OCI-LY7 (cell line): ENCODE measurements at regions not wholly inside any gene's neighbourhood (a gene's known extent, or its start where the extent isn't known, plus 50 kb on each side); places are given as distances from the start of the nearest gene placed in this dataset.
"Not testable (repeated sequence)": the region's sequence is repeated elsewhere in the genome, so short reads cannot be mapped to it uniquely, and the experiment has no call there.

Experiments used
- BruUV-seq: library from RNA; stranded (reverse); fragments of 400-500 nt; replicated peaks from 2 replicates; lab custom pipeline; 2021; lab: Mats Ljungman, UMichigan
- CTCF ChIA-PET: fragments of 300-600 bp; sonication (Branson Sonifier 250); formaldehyde crosslinking; loops from one replicate; lab custom pipeline; 2022; ENCODE audit warnings: antibody characterized with exemption; ENCODE audit not compliant: unreplicated experiment; lab: Charles Lee
- POLR2A ChIA-PET: fragments of 300-600 bp; sonication (Branson Sonifier 250); formaldehyde crosslinking; loops from one replicate; lab custom pipeline; 2022; ENCODE audit warnings: antibody characterized with exemption; lab: Charles Lee
- DNase-seq: peaks from one replicate; pipeline ENCODE4 v3.0.0-alpha.2; 2015; ENCODE audit warnings: low spot score
- H2AFZ ChIP-seq: fragments of 200-600 bp; sonication (generic), shearing (Covaris generic); 2 replicates; pipeline ENCODE4 v1.6.1; 2014; ENCODE audit warnings: mild to moderate bottlenecking, antibody characterized with exemption, low read length, moderate library complexity
- H3K27ac ChIP-seq: fragments of 200-600 bp; sonication (generic); 2 replicates; pipeline ENCODE4 v1.5.1; 2014; ENCODE audit warnings: mixed run types, low read depth, mild to moderate bottlenecking, moderate library complexity, low read length, inconsistent platforms; ENCODE audit not compliant: poor library complexity, severe bottlenecking
- H3K36me3 ChIP-seq: fragments of 200-600 bp; sonication (generic); 2 replicates; pipeline ENCODE4 v1.6.1; 2014; ENCODE audit warnings: mild to moderate bottlenecking, antibody characterized with exemption, low read length, moderate library complexity, mixed read lengths; ENCODE audit not compliant: insufficient read depth
- H3K4me1 ChIP-seq: fragments of 200-600 bp; sonication (generic); 2 replicates; pipeline ENCODE4 v1.5.1; 2014; ENCODE audit warnings: mild to moderate bottlenecking, low read length; ENCODE audit not compliant: insufficient read depth, poor library complexity, severe bottlenecking
- H3K4me2 ChIP-seq: fragments of 200-600 bp; sonication (generic); 2 replicates; pipeline ENCODE4 v1.6.1; 2014; ENCODE audit warnings: mild to moderate bottlenecking, low read length
- H3K4me3 ChIP-seq: fragments of 200-600 bp; sonication (generic); 2 replicates; pipeline ENCODE4 v1.5.1; 2014; ENCODE audit warnings: mild to moderate bottlenecking, low read depth, low read length; ENCODE audit not compliant: poor library complexity, severe bottlenecking
- H3K79me2 ChIP-seq: fragments of 200-600 bp; sonication (generic); 2 replicates; pipeline ENCODE4 v1.6.1; 2016; ENCODE audit warnings: low read depth, mild to moderate bottlenecking, low read length, moderate library complexity, mixed read lengths; ENCODE audit not compliant: insufficient read depth
- H3K9me2 ChIP-seq: fragments of 200-600 bp; sonication (generic); 2 replicates; pipeline ENCODE4 v1.6.1; 2016; ENCODE audit warnings: mild to moderate bottlenecking, low read length, mixed read lengths; ENCODE audit not compliant: insufficient read depth
- H3K9me3 ChIP-seq: fragments of 200-600 bp; sonication (generic); 2 replicates; pipeline ENCODE4 v1.6.1; 2014; ENCODE audit warnings: mild to moderate bottlenecking, mixed run types, low read length, mixed read lengths
- H4K20me1 ChIP-seq: fragments of 200-600 bp; sonication (generic); 2 replicates; pipeline ENCODE4 v1.6.1; 2014; ENCODE audit warnings: mild to moderate bottlenecking, antibody characterized with exemption, low read length, moderate library complexity, mixed read lengths; ENCODE audit not compliant: insufficient read depth
- CTCF ChIP-seq: fragments of 200-600 bp; sonication (generic); conservative IDR thresholded peaks from 2 replicates; pipeline ENCODE4 v1.5.1; 2014; ENCODE audit warnings: mild to moderate bottlenecking, antibody characterized with exemption, low read length, moderate library complexity, mixed read lengths
- EZH2phosphoT487 ChIP-seq: fragments of 200-600 bp; sonication (generic); IDR thresholded peaks from 2 replicates; pipeline ENCODE4 v1.6.1; 2018; ENCODE audit warnings: low read depth, borderline replicate concordance, mild to moderate bottlenecking, mixed run types, antibody characterized with exemption, low read length, moderate library complexity, mixed read lengths
- intact Hi-C: fragments of 100-400 bp; cut with micrococcal nuclease; formaldehyde crosslinking; loops from one replicate; pipeline ENCODE4 v1.10.0; 2022; ENCODE audit not compliant: unreplicated experiment

- H2AFZ ChIP-seq, result no peak overlapping the region
- H3K4me2 ChIP-seq, result no peak overlapping the region
- H3K27ac ChIP-seq, result no peak overlapping the region
- intact Hi-C loops, result no loop called here
- no peaks in the 10 kb centered on the region for H4K20me1 ChIP-seq
- H3K4me1 ChIP-seq, result peaks cover 3% of the 10 kb centered on the region
- BruUV-seq, result no TSS peak
- no peak overlapping the region for H3K4me3 ChIP-seq
- H3K9me2 ChIP-seq, result no peaks in the 10 kb centered on the region
- CTCF ChIA-PET, result no interaction called here
- DNase-seq, result no peak
- TF ChIP-seq CTCF (no peak), EZH2phosphoT487 (no peak)
- no peaks in the 10 kb centered on the region for H3K9me3 ChIP-seq
- no peaks in the 10 kb centered on the region for H3K36me3 ChIP-seq
- H3K79me2 ChIP-seq, result no peaks in the 10 kb centered on the region
- POLR2A ChIA-PET, result no interaction called here
Observed at GRCh38 chr19:5243878-5244277, 96.7 kb downstream of the PTPRS start.

DNA sequence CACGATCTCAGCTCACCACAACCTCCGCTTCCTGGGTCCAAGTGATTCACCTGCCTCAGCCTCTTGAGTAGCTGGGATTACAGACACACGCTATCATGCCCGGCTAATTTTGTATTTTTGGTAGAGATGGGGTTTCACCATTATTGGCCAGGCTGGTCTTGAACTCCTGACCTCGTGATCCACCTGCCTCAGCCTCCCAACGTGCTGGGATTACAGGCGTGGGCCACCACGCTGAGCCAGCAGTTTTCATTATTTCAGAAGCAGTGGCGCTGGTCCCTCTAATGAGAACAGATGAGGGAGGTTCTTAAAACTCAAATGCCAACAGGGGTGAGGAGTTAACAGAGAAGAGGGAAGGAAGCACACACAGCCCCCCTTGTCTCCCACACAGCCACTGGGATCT lies 98.7 kb downstream of the PTPRS start:
- intact Hi-C loops, H3K27ac ChIP-seq, H3K4me1 ChIP-seq, H3K9me2 ChIP-seq, H3K9me3 ChIP-seq, H2AFZ ChIP-seq, H3K79me2 ChIP-seq, BruUV-seq, H3K4me3 ChIP-seq, POLR2A ChIA-PET, H3K36me3 ChIP-seq, H4K20me1 ChIP-seq, DNase-seq, H3K4me2 ChIP-seq: not testable (repeated sequence)
- CTCF ChIA-PET, result interaction anchor here (1.0 kb wide), 1 partner anchor 9 kb away, joined by 4 read pairs; no protein-coding TSS in a partner anchor

- Histone ChIP-seq H3K9me2 (no peaks in the 10 kb centered on the region), H3K4me2 (no peak overlapping the region), H4K20me1 (no peaks in the 10 kb centered on the region), H3K9me3 (no peaks in the 10 kb centered on the region), H3K36me3 (peaks cover 4% of the 10 kb centered on the region; the same call in 1 of the 2 replicates), H3K4me1 (no peaks in the 10 kb centered on the region), H3K79me2 (no peaks in the 10 kb centered on the region), H2AFZ (no peak overlapping the region), H3K27ac (no peak overlapping the region), H3K4me3 (no peak overlapping the region)
- ChIA-PET CTCF (no interaction called here), POLR2A (no interaction called here)
- no peak for DNase-seq
- intact Hi-C loops, result no loop called here
- TF ChIP-seq EZH2phosphoT487 (no peak), CTCF (no peak)
- BruUV-seq, result no TSS peak
Observed at GRCh38 chr19:5240011-5240410, 100.6 kb downstream of the PTPRS start.
